ENCODE measurements at regions not wholly inside any gene's neighbourhood (a gene's known extent, or its start where the extent isn't known, plus 50 kb on each side); places are given as distances from the start of the nearest gene placed in this dataset.

DNA sequence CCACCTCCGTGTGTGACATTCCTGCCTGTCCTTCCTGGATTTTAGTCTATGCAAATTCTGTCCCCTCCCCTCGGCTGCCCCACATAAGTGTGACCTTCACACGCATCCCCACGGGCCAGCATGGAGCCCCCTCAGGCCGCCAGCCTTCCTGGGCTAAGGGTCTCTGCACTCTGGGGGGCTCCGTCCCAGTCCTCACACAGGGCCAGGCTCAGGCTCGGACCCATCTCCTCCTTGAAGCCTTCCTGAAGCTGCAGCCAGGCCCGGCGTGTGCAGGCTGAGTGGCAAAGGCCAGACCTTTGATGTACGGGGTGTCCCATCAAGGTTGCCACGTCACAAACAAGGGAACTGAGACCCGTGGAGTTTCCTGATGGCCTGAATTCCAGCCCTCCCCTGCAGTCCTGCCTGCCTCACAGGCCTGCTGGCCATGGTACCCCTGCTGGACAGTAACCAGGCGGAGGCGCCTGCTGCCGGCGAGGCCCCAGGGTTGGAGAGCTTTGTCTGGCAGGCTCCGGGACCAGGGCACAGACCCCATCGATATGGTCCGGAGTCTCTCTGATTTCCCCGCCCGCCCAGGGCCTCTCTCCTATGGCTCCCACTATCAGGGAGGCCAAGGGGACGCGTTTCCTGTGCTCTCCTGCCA is 791.7 kb downstream of the BRD1 start:
- in situ Hi-C loops (cut with MboI; ENCODE audit: low sequenced_read_pairs) (no loop called here), intact Hi-C loops (cut with micrococcal nuclease) (no loop called here), dilution Hi-C loops (cut with HindIII; ENCODE audit: low sequenced_read_pairs, unreplicated experiment) (no loop called here)
- Histone ChIP-seq H3K56ac (ENCODE audit: extremely low read depth, insufficient read depth, low read length) (no peak overlapping the region), H3K27me3 (ENCODE audit: control insufficient read depth, insufficient read depth, low read length) (no peaks in the 10 kb centered on the region), H3K4me1 (ENCODE audit: control insufficient read depth, insufficient read depth, low read length) (no peaks in the 10 kb centered on the region), H4K20me1 (ENCODE audit: insufficient read depth, low read length) (no peaks in the 10 kb centered on the region), H3K4me3 (ENCODE audit: insufficient read depth, low read depth, low read length) (no peak overlapping the region), H4K5ac (ENCODE audit: low read depth, low read length) (no peak overlapping the region), H3K4me2 (ENCODE audit: low read depth, low read length) (no peak overlapping the region), H2BK15ac (ENCODE audit: low read depth, low read length) (no peak overlapping the region), H3K4ac (ENCODE audit: low read depth, low read length) (no peak overlapping the region), H3K9me1 (ENCODE audit: insufficient read depth, low read length) (no peaks in the 10 kb centered on the region), H2AK5ac (ENCODE audit: low read depth, low read length) (no peak overlapping the region), H3K9ac (ENCODE audit: low read depth, low read length) (no peak overlapping the region), H4K91ac (ENCODE audit: insufficient read depth, low read depth, low read length) (no peak overlapping the region), H4K8ac (ENCODE audit: low read depth in 2 of 2, low read length in 2 of 2) (no peak overlapping the region), H2AK9ac (replicated peaks; ENCODE audit: low read depth, low read length, poor library complexity) (no peak overlapping the region), H2BK120ac (ENCODE audit: low read depth, low read length) (no peak overlapping the region), H3K14ac (replicated peaks; ENCODE audit: low read depth, low read length) (no peak overlapping the region), H2BK20ac (ENCODE audit: low read depth, low read length) (no peak overlapping the region), H3K23ac (ENCODE audit: low read depth, low read length) (no peak overlapping the region), H3K9me3 (ENCODE audit: control insufficient read depth, insufficient read depth, low read length) (peaks cover 55% of the 10 kb centered on the region), H3K36me3 (ENCODE audit: control insufficient read depth, insufficient read depth, low read length) (no peaks in the 10 kb centered on the region), H3K18ac (ENCODE audit: low read depth, low read length) (no peak overlapping the region), H3K27ac (ENCODE audit: insufficient read depth, low read length) (no peak overlapping the region), H3K79me1 (ENCODE audit: low read depth in 1 of 2, low read length in 2 of 2) (no peaks in the 10 kb centered on the region), H2AFZ (replicated peaks; ENCODE audit: low read length, poor library complexity) (no peak overlapping the region), H2BK5ac (ENCODE audit: low read depth, low read length, poor library complexity, severe bottlenecking) (no peak overlapping the region)
- BruUV-seq (replicated peaks), result no TSS peak
- DNase-seq (no peak), ATAC-seq (ENCODE audit: low read depth) (no peak)
- 36% methylated on average over 12 of the region's 23 CpGs; no CpG with 5 or more reads in 1 of the 2 experiments for WGBS, 2 experiments (ENCODE audit: extremely low coverage in 2 of 2, insufficient read length in 1 of 2)
- no peak for TF ChIP-seq SMC3 (IDR thresholded peaks at IDR 0.05; ENCODE audit: low read depth, low read length)
- TF ChIP-seq CEBPB (IDR thresholded peaks at IDR 0.05; ENCODE audit: low read depth, low read length), result no peak
- TF ChIP-seq POLR2A (IDR thresholded peaks at IDR 0.05; ENCODE audit: low read depth, low read length), result no peak
- TF ChIP-seq, protein P1, sequence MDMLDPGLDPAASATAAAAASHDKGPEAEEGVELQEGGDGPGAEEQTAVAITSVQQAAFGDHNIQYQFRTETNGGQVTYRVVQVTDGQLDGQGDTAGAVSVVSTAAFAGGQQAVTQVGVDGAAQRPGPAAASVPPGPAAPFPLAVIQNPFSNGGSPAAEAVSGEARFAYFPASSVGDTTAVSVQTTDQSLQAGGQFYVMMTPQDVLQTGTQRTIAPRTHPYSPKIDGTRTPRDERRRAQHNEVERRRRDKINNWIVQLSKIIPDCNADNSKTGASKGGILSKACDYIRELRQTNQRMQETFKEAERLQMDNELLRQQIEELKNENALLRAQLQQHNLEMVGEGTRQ (IDR thresholded peaks at IDR 0.05; ENCODE audit: low read depth, low read length), result no peak
- TF ChIP-seq CHD1 (IDR thresholded peaks at IDR 0.05; ENCODE audit: low read depth, low read length), result no peak
- no peak for TF ChIP-seq MAFK (IDR thresholded peaks at IDR 0.05; ENCODE audit: low read depth, low read length)
- no peak for TF ChIP-seq NFE2L2 (IDR thresholded peaks at IDR 0.05; ENCODE audit: low read depth, low read length)
- no peak for TF ChIP-seq MAZ (IDR thresholded peaks at IDR 0.05; ENCODE audit: borderline replicate concordance, low read depth, low read length)
- no peak for TF ChIP-seq RCOR1 (IDR thresholded peaks at IDR 0.05; ENCODE audit: insufficient replicate concordance, low read length)
- no peak for TF ChIP-seq RAD21 (IDR thresholded peaks at IDR 0.05; ENCODE audit: low read length)
- POLR2A ChIA-PET (ENCODE audit: unreplicated experiment), result no interaction called here
- CTCF ChIA-PET, result no interaction called here

Data from IMR-90 (cell line).